DOHH2 (cell line): ENCODE measurements at regions not wholly inside any gene's neighbourhood (a gene's known extent, or its start where the extent isn't known, plus 50 kb on each side); places are given as distances from the start of the nearest gene placed in this dataset.

Source experiments
- CTCF ChIP-seq: fragments of 200-600 bp; sonication (generic); IDR thresholded peaks from one replicate; pipeline ENCODE4 v1.5.1; 2014; ENCODE audit warnings: antibody characterized with exemption, mild to moderate bottlenecking, low read depth, low read length; ENCODE audit not compliant: poor library complexity, severe bottlenecking
- EZH2phosphoT487 ChIP-seq: fragments of 200-600 bp; sonication (generic); IDR thresholded peaks from 2 replicates; pipeline ENCODE4 v1.6.1; 2017; ENCODE audit warnings: borderline replicate concordance, mild to moderate bottlenecking, antibody characterized with exemption, low read length, moderate library complexity, mixed read lengths

GRCh38 chr4:11189756-11190155 is 238.9 kb downstream of the HS3ST1 start:
- TF ChIP-seq CTCF, result no peak
- no peak for TF ChIP-seq EZH2phosphoT487
